HG02763 (cell line): ENCODE measurements at regions not wholly inside any gene's neighbourhood (a gene's known extent, or its start where the extent isn't known, plus 50 kb on each side); places are given as distances from the start of the nearest gene placed in this dataset.

Experiments used
- ATAC-seq: cut with Tn5 transposase; IDR thresholded peaks from one replicate; pipeline ENCODE4 v1.9.1; 2021; ENCODE audit warnings: mild to moderate bottlenecking, moderate library complexity; ENCODE audit not compliant: unreplicated experiment

GRCh38 chr12:66066137-66066928, 64.2 kb downstream of the LLPH start:
- peak; percentile 85 for ATAC-seq

- ATAC-seq, result no peak
Measured at GRCh38 chr12:66065641-66066136, 64.9 kb downstream of the LLPH start.

GRCh38 chr12:66065150-66065549, 65.4 kb downstream of the LLPH start:
- no peak for ATAC-seq

GRCh38 chr12:66063916-66064315, 66.6 kb downstream of the LLPH start:
- ATAC-seq, result no peak

GRCh38 chr12:66062290-66062625, 68.3 kb downstream of the LLPH start:
- ATAC-seq, result no peak

- ATAC-seq, result no peak
Measured at GRCh38 chr12:66061557-66062289, 68.8 kb downstream of the LLPH start.

- no peak for ATAC-seq
Measured at GRCh38 chr12:66061076-66061475, 69.5 kb downstream of the LLPH start.

- ATAC-seq, result no peak
Measured at GRCh38 chr12:66060163-66060907, 70.2 kb downstream of the LLPH start.

GRCh38 chr12:66059666-66060065, 70.9 kb downstream of the LLPH start:
- no peak for ATAC-seq

GRCh38 chr12:66058554-66058953, 72.0 kb downstream of the LLPH start:
- ATAC-seq, result no peak

GRCh38 chr12:66055837-66056319, 74.7 kb downstream of the LLPH start:
- ATAC-seq, result peak; percentile 90

GRCh38 chr12:66052988-66053615, 77.4 kb downstream of the LLPH start:
- ATAC-seq, result no peak

GRCh38 chr12:66051361-66051760, 79.2 kb downstream of the LLPH start:
- ATAC-seq, result no peak

- ATAC-seq, result peak; percentile 42
Measured at GRCh38 chr12:66050610-66051009, 79.9 kb downstream of the LLPH start.

GRCh38 chr12:66050283-66050576, 80.3 kb downstream of the LLPH start:
- ATAC-seq, result no peak

GRCh38 chr12:66049538-66050282, 80.8 kb downstream of the LLPH start:
- no peak for ATAC-seq

GRCh38 chr12:66048835-66049537, 81.6 kb downstream of the LLPH start:
- ATAC-seq, result no peak

GRCh38 chr12:66048218-66048834, 82.2 kb downstream of the LLPH start:
- ATAC-seq, result no peak

- peak; percentile 79 for ATAC-seq
Measured at GRCh38 chr12:66047411-66048021, 83.0 kb downstream of the LLPH start.
